Panc1 (cell line): ENCODE measurements at regions not wholly inside any gene's neighbourhood (a gene's known extent, or its start where the extent isn't known, plus 50 kb on each side); places are given as distances from the start of the nearest gene placed in this dataset.
A peak's percentile ranks its signal among the peaks of the same experiment; 100 is the strongest.

Source experiments
- ATAC-seq: fragments of 200-7000 bp; cut with Tn5 transposase; 2 replicates; pipeline ENCODE4 v1.9.1; 2020; ENCODE audit warnings: mild to moderate bottlenecking, moderate library complexity
- BruUV-seq: library from RNA; stranded (reverse); fragments of 400-500 nt; replicated peaks from 2 replicates; lab custom pipeline; 2021; lab: Mats Ljungman, UMichigan
- CTCF ChIA-PET: fragments of 300-600 bp; sonication (Branson Sonifier 250); formaldehyde crosslinking; loops from one replicate; lab custom pipeline; 2022; ENCODE audit warnings: antibody characterized with exemption; lab: Charles Lee
- POLR2A ChIA-PET: fragments of 300-600 bp; sonication (Branson Sonifier 250); formaldehyde crosslinking; loops from one replicate; lab custom pipeline; 2022; ENCODE audit warnings: antibody characterized with exemption; lab: Charles Lee
- DNase-seq: peaks from one replicate; pipeline ENCODE4 v3.0.0-alpha.2; 2010; ENCODE audit warnings: low read depth, low spot score
- H3K27ac ChIP-seq: 2 replicates; pipeline ENCODE4 v1.5.1; 2011; ENCODE audit warnings: mild to moderate bottlenecking, low read length, inconsistent platforms
- H3K27me3 ChIP-seq: fragments of 200-500 bp; sonication (Bioruptor generic); 2 replicates; pipeline ENCODE4 v1.6.0; 2014; ENCODE audit warnings: low read length, inconsistent platforms; ENCODE audit not compliant: control insufficient read depth, insufficient read depth
- H3K36me3 ChIP-seq: fragments of 200-500 bp; sonication (Bioruptor generic); 2 replicates; pipeline ENCODE4 v1.5.1; 2014; ENCODE audit warnings: inconsistent platforms, mild to moderate bottlenecking, low read length, moderate library complexity; ENCODE audit not compliant: control insufficient read depth, insufficient read depth
- H3K4me1 ChIP-seq: 2 replicates; pipeline ENCODE4 v1.5.1; 2011; ENCODE audit warnings: inconsistent platforms, mild to moderate bottlenecking, low read length, moderate library complexity; ENCODE audit not compliant: control insufficient read depth, insufficient read depth
- H3K4me3 ChIP-seq, 2 experiments: 2 replicates each; pipeline ENCODE4 v1.5.1; 2011 to 2012; ENCODE audit warnings: low read depth in 2 of 2, low read length in 2 of 2, mild to moderate bottlenecking in 2 of 2, inconsistent platforms in 1 of 2, moderate library complexity in 1 of 2
- H3K9me3 ChIP-seq: fragments of 200-500 bp; sonication (Bioruptor generic); 2 replicates; pipeline ENCODE4 v1.5.1; 2014; ENCODE audit warnings: low read depth, mild to moderate bottlenecking, inconsistent platforms, low read length, moderate library complexity; ENCODE audit not compliant: control insufficient read depth, insufficient read depth
- CTCF ChIP-seq: fragments of 450-650 bp; IDR thresholded peaks from 2 replicates; pipeline ENCODE4 v1.5.1; 2017; ENCODE audit warnings: mild to moderate bottlenecking
- POLR2AphosphoS5 ChIP-seq: IDR thresholded peaks from 2 replicates; pipeline ENCODE4 v1.6.1; 2012; ENCODE audit warnings: mild to moderate bottlenecking, low read depth, low read length, moderate library complexity
- REST ChIP-seq, 2 experiments: IDR thresholded peaks; 2 replicates each; pipeline ENCODE4 v1.6.1; 2011 to 2012; ENCODE audit warnings: low read depth in 2 of 2, control low read depth in 1 of 2, low read length in 1 of 2, mild to moderate bottlenecking in 1 of 2, moderate library complexity in 1 of 2; ENCODE audit not compliant: insufficient read depth in 1 of 2
- SIN3A ChIP-seq: IDR thresholded peaks from 2 replicates; pipeline ENCODE4 v1.6.1; 2012; ENCODE audit warnings: low read depth, mild to moderate bottlenecking, low read length, moderate library complexity, borderline replicate concordance; ENCODE audit not compliant: insufficient read depth
- TCF7L2 ChIP-seq: IDR thresholded peaks from 2 replicates; pipeline ENCODE4 v1.6.1; 2011; ENCODE audit warnings: mild to moderate bottlenecking, low read depth, low read length, inconsistent platforms
- in situ Hi-C: cut with HindIII; loops from 2 replicates; pipeline ENCODE4 v1.10.0; 2016; ENCODE audit warnings: low sequenced_read_pairs, low pct_unique_long_range_greater_than_20kb
- intact Hi-C: fragments of 100-400 bp; cut with micrococcal nuclease; formaldehyde crosslinking; loops from one replicate; pipeline ENCODE4 v1.10.0; 2022; ENCODE audit not compliant: unreplicated experiment

GRCh38 chr12:127280393-127281275 lies 986.3 kb upstream of the TMEM132C start:
- in situ Hi-C loops (no loop called here), intact Hi-C loops (no loop called here)
- TF ChIP-seq CTCF, result peak; percentile 71
- no peak for TF ChIP-seq POLR2AphosphoS5
- no peaks in the 10 kb centered on the region for H3K36me3 ChIP-seq
- H3K4me3 ChIP-seq, result no peak overlapping the region
- no peak overlapping the region for H3K27ac ChIP-seq
- ATAC-seq, result no peak
- DNase-seq, result no peak
- ChIA-PET POLR2A (no interaction called here), CTCF (no interaction called here)
- BruUV-seq, result no TSS peak
- H3K27me3 ChIP-seq, result no peaks in the 10 kb centered on the region
- no peaks in the 10 kb centered on the region for H3K4me1 ChIP-seq
- no peaks in the 10 kb centered on the region for H3K9me3 ChIP-seq

DNA sequence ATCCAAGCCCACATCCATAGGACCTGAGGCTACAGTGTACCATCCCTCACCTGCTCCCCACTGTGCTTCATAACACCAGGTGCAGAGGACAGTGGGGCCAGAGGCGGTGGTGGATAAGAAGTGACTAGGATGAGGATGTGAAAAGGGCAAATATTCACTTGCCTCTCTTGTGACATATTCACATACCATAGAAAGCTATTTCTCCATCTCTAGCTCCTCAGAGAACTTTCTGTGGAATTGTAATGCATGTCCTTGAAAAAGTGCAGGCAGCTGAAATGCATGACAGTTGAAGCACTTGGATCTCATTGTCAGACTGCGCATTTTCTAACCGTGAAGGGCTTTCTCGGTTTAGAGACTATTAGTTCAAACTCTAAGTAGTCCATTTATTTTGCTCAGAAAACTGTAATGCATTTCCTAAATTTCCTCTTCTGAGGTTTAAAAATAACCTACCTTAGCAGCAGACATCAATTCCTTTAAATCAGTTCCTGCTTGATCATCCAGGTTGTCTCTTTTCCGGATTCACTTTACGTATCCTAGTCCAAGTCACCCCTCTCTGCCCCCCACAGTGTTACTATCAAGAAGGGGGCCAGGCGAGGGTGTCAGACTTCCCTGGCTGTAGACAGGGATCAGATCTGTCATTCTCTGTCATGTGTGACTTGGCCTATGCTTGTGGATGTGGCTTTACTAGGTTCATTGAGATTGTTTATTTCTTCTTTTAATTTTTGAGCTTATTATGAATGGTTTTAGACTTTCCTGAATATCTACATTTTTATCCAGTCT lies 984.0 kb upstream of the TMEM132C start:
- no peak for TF ChIP-seq TCF7L2
- no peak for TF ChIP-seq CTCF
- no peak for TF ChIP-seq POLR2AphosphoS5
- TF ChIP-seq SIN3A, result no peak
- TF ChIP-seq REST (IDR thresholded peaks at IDR 0.05; ENCODE audit: insufficient read depth in 1 of 2, low read depth in 2 of 2, low read length in 1 of 2), result no peak
- POLR2A ChIA-PET, result no interaction called here
- BruUV-seq, result no TSS peak
- Histone ChIP-seq H3K4me1 (no peaks in the 10 kb centered on the region), H3K27me3 (no peaks in the 10 kb centered on the region), H3K9me3 (no peaks in the 10 kb centered on the region), H3K4me3 (no peak overlapping the region), H3K27ac (no peak overlapping the region), H3K36me3 (no peaks in the 10 kb centered on the region)
- in situ Hi-C loops (no loop called here), intact Hi-C loops (no loop called here)
- CTCF ChIA-PET, result interaction anchor here (0.7 kb wide), 1 partner anchor 10 kb away, joined by 4 read pairs; no protein-coding TSS in a partner anchor
- DNase-seq, result no peak
- no peak for ATAC-seq
